ENCODE measurements at regions not wholly inside any gene's neighbourhood (a gene's known extent, or its start where the extent isn't known, plus 50 kb on each side); places are given as distances from the start of the nearest gene placed in this dataset.

DNA sequence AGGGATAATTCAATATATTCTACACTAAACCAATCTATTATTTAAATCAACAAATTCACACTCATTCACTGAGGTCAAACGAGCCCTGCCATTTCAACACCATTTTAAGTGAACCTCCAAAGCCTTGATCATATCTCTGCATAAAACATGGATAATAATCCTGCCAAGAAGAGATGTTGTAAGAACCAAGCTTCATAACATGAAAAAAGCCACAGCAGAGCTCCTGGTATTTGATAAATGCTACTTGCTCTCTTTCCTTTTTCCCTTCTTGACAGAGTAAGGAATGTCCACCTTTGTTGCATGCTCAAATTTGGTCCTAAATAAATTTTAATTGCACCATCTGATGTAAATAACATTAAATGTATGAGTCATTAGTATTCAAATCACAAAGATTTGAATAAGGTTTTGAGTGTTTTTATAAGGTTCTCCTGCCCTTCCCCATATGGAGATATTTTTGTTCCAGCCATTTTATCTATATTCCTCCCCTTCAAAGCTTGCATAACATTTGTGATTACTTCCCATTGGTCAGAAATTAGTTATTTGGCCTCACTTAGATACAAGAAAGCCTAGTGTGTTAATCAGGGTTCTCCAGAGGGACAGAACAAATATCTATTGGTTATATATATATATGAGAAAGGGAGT lies 318.8 kb downstream of the RND3 start:
- TF ChIP-seq POLR2AphosphoS5 (IDR thresholded peaks at IDR 0.05), result no peak
- intact Hi-C loops (cut with DNase I; ENCODE audit: low total_unique reads), result no loop called here
- DNase-seq, result no peak
- Histone ChIP-seq H3K9me3 (peaks cover 0 to 6% (median 2%) of the 10 kb centered on the region in 4 donors), H3K36me3 (no peaks in the 10 kb centered on the region), H3K4me1 (peaks cover 11 to 48% (median 25%) of the 10 kb centered on the region in 4 donors), H3K27ac (peak overlapping the region in 4 of 5 donors; percentile 28 to 65 (median 37)), H3K4me3 (no peak overlapping the region), H3K27me3 (no peaks in the 10 kb centered on the region)
- 30 to 56% (median 41%) methylated on average over 1 of the region's 1 CpG for WGBS, 5 donors

DNA sequence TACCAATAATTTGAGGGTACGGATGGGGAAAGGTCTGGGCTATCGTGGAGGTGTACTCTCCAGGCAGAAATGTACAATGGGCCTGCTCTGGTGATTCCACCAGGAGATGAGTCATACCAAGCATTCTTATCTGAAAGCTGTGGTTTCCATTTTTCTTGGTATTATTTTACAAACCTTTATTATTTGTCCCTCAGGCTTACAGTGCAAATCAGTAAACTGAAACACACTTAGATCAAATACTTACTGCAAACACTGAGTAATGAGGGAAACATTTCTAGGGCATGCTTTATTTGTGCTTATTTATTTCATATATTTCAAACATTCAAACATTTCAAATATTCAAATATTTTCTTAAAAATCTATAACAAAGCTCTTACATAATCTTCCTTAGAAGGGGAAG lies 319.8 kb downstream of the RND3 start:
- TF ChIP-seq, protein P1, sequence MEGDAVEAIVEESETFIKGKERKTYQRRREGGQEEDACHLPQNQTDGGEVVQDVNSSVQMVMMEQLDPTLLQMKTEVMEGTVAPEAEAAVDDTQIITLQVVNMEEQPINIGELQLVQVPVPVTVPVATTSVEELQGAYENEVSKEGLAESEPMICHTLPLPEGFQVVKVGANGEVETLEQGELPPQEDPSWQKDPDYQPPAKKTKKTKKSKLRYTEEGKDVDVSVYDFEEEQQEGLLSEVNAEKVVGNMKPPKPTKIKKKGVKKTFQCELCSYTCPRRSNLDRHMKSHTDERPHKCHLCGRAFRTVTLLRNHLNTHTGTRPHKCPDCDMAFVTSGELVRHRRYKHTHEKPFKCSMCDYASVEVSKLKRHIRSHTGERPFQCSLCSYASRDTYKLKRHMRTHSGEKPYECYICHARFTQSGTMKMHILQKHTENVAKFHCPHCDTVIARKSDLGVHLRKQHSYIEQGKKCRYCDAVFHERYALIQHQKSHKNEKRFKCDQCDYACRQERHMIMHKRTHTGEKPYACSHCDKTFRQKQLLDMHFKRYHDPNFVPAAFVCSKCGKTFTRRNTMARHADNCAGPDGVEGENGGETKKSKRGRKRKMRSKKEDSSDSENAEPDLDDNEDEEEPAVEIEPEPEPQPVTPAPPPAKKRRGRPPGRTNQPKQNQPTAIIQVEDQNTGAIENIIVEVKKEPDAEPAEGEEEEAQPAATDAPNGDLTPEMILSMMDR (IDR thresholded peaks at IDR 0.05), result no peak
- TF ChIP-seq EP300 (IDR thresholded peaks at IDR 0.05), result no peak
- no peak for TF ChIP-seq POLR2A (IDR thresholded peaks at IDR 0.05)
- TF ChIP-seq POLR2AphosphoS5 (IDR thresholded peaks at IDR 0.05), result no peak
- H3K36me3 ChIP-seq, result no peaks in the 10 kb centered on the region
- H3K27ac ChIP-seq, result peak overlapping the region in 4 of 5 donors; percentile 28 to 65 (median 38)
- H3K4me1 ChIP-seq, result peaks cover 11 to 44% (median 25%) of the 10 kb centered on the region in 4 donors
- no peaks in the 10 kb centered on the region for H3K27me3 ChIP-seq
- no peak overlapping the region for H3K4me3 ChIP-seq
- peak in 1 of 2 donors; percentile 9 for DNase-seq
- WGBS, 5 donors, result 54 to 76% (median 59%) methylated on average over 2 of the region's 2 CpGs
- intact Hi-C loops (cut with DNase I; ENCODE audit: low total_unique reads), result no loop called here
- peaks cover 0 to 6% (median 2%) of the 10 kb centered on the region in 4 donors for H3K9me3 ChIP-seq

DNA sequence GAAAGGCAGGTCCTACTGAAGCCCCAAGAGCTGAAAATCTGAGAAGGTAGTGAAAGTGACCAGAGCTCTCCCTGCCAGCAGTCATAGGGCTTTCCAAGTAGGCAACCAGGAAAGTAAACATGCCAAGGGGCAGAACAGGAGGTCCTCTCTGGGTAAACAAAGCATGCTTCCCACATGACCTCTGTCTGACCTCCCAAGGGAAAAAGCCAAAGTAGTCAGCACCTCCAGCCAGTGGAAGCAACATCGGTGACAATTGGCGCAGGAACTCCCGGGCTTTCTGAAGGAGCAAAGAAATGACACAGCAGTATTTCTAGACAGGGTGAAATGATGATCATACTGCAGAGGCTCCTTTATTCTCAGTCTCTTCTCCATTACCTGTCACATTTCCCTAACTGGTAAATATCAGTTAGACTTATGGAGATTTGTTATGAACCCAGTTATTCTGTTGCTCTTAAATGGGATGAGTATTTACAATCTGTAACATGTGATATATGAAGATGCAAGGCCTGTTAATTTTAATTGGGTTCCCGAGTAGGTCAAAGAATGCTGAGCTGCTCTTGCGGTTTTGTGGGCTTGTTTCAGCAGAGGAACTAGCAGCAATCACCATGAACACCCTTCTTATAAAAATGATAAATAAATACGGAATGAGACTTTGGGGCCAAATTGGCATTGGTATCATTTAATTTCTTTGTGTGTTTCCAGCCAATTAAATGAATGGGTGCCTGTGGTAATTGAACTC lies 321.0 kb downstream of the RND3 start:
- DNase-seq, result peak; percentile 19 to 73
- WGBS, 5 donors, result 56 to 76% (median 60%) methylated on average over 6 of the region's 6 CpGs
- H3K9me3 ChIP-seq, result peaks cover 0 to 6% (median 2%) of the 10 kb centered on the region in 4 donors
- no peak for TF ChIP-seq POLR2A (IDR thresholded peaks at IDR 0.05)
- peak in 2 of 3 donors; percentile 34 to 54 for TF ChIP-seq POLR2AphosphoS5 (IDR thresholded peaks at IDR 0.05)
- peaks cover 11 to 51% (median 25%) of the 10 kb centered on the region in 4 donors for H3K4me1 ChIP-seq
- intact Hi-C loops (cut with DNase I; ENCODE audit: low total_unique reads), result no loop called here
- H3K36me3 ChIP-seq, result no peaks in the 10 kb centered on the region
- H3K27me3 ChIP-seq, result no peaks in the 10 kb centered on the region
- no peak overlapping the region for H3K4me3 ChIP-seq
- peak overlapping the region; percentile 2 to 33 (median 22) for H3K27ac ChIP-seq

DNA sequence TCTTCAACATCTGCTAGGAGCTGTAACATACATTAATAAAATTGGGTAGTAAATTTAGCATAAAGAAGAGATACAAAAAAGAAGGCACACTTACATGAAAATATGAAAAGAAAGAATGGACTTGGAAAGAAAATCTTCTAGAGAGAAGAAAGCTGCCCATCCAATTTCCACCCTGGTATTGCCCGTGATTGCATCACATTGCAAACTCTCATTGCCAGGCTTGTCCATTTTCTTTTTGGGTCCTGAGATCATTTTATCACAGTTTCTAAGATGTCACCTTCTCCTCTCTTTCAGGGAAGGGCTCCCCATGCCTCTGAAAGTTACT lies 321.5 kb downstream of the RND3 start:
- intact Hi-C loops (cut with DNase I; ENCODE audit: low total_unique reads), result no loop called here
- H3K27me3 ChIP-seq, result no peaks in the 10 kb centered on the region
- no peak for TF ChIP-seq EP300 (IDR thresholded peaks at IDR 0.05)
- TF ChIP-seq POLR2AphosphoS5 (IDR thresholded peaks at IDR 0.05), result no peak
- TF ChIP-seq, protein P1 (IDR thresholded peaks at IDR 0.05), result no peak
- no peak for TF ChIP-seq POLR2A (IDR thresholded peaks at IDR 0.05)
- H3K36me3 ChIP-seq, result no peaks in the 10 kb centered on the region
- peaks cover 11 to 51% (median 25%) of the 10 kb centered on the region in 4 donors for H3K4me1 ChIP-seq
- H3K27ac ChIP-seq, result peak overlapping the region; percentile 2 to 33 (median 22)
- WGBS, 5 donors, result 73 to 94% (median 90%) methylated on average over 1 of the region's 1 CpG
- peaks cover 0 to 1% (median under 1%) of the 10 kb centered on the region in 4 donors for H3K9me3 ChIP-seq
- no peak overlapping the region for H3K4me3 ChIP-seq
- DNase-seq, result no peak

DNA sequence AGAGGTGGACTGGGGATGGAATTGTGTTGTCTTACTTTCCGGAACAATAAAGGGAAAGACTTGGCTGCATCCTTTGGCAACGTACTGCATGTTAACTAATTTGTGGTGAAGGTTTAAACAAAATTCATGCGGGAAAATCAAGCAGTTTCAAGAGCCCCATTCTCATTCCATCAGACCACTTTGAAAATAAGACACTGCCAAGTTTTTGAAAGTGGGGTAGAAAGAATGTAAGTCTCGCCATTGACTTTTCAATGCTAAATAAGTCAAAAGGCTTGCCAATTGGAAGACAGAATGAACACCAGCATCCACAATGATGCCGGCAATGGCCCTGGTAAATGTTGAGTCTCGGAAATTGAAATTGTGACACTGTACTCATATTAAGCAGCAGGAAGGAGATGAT lies 322.0 kb downstream of the RND3 start:
- TF ChIP-seq POLR2A (IDR thresholded peaks at IDR 0.05) (no peak), EP300 (IDR thresholded peaks at IDR 0.05) (no peak), POLR2AphosphoS5 (IDR thresholded peaks at IDR 0.05) (no peak)
- TF ChIP-seq, protein P1 (IDR thresholded peaks at IDR 0.05), result no peak
- H3K27ac ChIP-seq, result no peak overlapping the region
- no peak overlapping the region for H3K4me3 ChIP-seq
- intact Hi-C loops (cut with DNase I; ENCODE audit: low total_unique reads), result no loop called here
- 75 to 86% (median 85%) methylated on average over 6 of the region's 6 CpGs for WGBS, 5 donors
- no peaks in the 10 kb centered on the region for H3K36me3 ChIP-seq
- peaks cover 11 to 51% (median 25%) of the 10 kb centered on the region in 4 donors for H3K4me1 ChIP-seq
- no peaks in the 10 kb centered on the region for H3K27me3 ChIP-seq
- DNase-seq, result no peak
- no peaks in the 10 kb centered on the region for H3K9me3 ChIP-seq

All from stomach (tissue), 8 donors.